ENCODE measurements at regions not wholly inside any gene's neighbourhood (a gene's known extent, or its start where the extent isn't known, plus 50 kb on each side); places are given as distances from the start of the nearest gene placed in this dataset.

DNA sequence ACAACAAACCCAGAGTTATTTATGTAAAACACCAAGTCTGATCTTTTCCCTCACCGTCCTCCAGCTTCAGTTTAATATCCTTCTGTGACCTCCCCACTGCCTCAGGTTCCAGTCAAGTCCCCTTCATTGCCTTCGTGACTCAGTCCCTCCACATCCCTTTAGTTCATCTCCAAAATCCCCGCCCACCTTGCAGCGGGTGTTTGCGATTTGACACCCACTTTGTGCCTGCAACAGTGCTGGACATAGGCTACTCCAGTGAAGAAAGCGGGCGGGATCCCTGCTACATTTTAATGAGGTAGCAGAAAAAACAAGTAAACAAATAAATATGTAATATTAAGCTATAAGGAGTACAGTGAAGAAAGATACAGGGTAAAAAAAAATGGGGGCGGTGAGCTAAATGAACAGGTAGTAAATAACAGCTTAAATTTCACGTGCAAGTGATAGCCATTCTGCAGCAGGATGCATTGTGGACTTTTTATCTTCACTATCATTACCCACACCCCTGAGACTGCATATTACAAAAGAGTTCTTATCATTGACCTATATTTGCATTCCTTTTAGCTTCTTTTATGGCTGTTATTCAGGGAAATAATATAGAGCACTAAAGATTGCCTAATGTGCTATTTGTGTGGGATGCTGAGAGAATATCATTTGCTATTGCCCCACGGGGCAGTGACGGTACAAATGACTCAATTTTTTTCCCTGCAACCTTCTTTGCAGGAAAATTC is 222.8 kb upstream of the NUDT4 start:
- DNase-seq (ENCODE audit: low read depth, low spot score): no peak

GRCh38 chr12:93156086-93156716 is 221.5 kb upstream of the NUDT4 start:
- no peak for DNase-seq (ENCODE audit: low read depth, low spot score)

DNA sequence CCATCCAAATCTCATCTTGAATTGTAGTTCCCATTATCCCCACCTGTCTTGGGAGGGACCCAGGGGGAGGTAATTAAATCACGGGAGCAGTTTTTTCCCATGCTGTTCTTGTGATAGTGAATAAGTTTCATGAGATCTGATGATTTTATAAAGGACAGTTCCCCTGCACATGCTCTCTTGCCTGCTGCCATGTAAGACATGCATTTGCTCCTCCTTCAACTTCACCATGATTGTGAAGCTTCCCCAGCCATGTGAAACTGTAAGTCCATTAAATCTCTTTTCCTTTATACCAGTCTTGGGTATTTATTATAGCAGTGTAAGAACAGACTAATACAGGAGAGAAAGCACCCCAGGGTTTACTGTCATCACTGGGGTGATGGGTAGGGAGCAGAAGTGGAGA is 220.4 kb upstream of the NUDT4 start:
- DNase-seq (ENCODE audit: low read depth, low spot score): no peak

GRCh38 chr12:93158065-93158843 is 219.5 kb upstream of the NUDT4 start:
- DNase-seq (ENCODE audit: low read depth, low spot score): no peak

- DNase-seq (ENCODE audit: low read depth, low spot score): no peak
Measured at GRCh38 chr12:93163260-93164036, 214.3 kb upstream of the NUDT4 start.

DNA sequence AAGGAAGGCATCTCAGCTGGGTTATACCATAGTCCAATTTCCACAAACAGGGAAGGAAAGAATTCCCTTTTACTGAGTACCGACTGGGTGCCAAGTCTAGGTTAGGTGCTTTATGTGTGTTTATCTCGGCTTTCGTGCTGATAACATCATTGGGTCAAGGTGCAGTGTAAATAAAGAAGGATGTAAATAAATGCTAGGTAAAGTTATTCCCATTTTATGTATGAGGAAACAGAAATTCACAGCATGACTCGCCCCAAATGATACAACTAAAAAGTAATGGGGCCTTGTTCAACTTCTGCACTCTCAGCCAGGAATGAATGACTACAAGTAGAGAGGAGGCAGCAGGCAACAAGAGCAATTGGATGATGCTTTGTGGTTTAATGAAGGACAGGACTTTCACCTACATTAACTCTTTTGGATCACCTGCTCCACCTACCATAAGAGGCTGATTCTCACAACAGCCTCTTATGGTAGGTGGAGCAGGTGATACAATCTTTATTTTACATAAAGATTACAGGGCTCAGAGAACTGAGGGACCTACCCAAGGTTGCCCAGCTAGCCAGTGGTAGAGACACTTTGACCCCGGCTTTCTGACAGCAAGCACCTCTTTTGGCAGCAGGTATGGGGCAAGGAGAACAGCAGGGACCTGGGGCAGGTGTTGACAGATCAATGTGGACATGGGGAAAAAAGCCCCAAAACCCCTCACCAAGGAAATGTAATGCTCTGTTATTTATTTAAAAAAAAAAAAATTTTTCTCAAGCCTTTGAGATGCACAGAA is 213.4 kb upstream of the NUDT4 start:
- no peak for DNase-seq (ENCODE audit: low read depth, low spot score)

- DNase-seq (ENCODE audit: low read depth, low spot score): no peak
Measured at GRCh38 chr12:93165384-93165932, 212.3 kb upstream of the NUDT4 start.

GRCh38 chr12:93166541-93167307 is 211.0 kb upstream of the NUDT4 start:
- no peak for DNase-seq (ENCODE audit: low read depth, low spot score)

DNA sequence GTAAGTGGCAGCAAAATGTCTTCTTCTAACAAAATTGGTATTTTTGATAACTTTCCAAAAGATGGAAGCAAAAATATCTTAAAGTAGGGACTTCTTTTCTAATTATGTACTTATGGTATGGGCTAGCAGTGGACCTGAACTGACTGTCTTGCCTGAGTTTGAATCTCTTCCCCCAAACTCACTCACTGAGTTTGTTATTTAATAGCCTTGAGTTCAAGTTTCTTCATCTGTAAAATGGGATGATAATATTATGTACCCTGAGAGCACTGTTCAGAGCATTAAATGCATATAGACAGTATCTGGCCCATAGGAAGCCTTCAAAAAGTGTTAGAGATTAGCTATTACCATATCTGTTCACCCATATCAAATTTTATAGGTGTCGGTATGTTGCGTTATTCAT is 210.4 kb upstream of the NUDT4 start:
- DNase-seq (ENCODE audit: low read depth, low spot score): no peak

DNA sequence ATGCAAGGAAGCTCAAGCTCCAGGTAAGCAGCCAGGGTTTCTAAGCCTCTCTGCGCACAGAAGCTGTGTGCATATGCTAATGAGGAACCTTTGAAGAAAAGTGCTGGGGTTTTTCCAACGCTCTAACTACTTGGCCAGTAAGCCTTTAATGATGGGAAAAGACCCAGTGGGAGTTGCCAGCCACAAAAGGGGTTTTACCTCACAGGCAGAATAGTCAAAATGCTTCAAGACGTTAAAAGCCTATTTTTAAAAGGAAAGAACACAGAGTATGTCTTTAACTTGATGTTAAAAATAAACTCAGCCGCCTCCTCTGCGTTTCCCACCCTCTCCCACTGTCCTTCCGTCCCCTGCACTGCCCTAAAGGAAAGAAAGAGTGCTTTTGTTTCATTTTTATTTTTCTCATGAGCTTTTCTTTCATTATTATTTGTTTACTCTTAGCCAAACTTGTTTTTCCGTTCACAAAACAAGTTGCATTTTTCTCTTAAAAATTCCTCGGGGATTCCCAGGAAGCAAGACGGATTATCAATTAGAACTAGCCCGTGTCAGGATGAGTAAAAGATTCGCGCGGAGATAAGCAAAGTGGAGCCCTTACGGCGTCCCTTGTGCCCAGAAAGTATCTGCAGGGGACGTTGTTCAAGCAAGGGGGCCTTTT is 209.8 kb upstream of the NUDT4 start:
- DNase-seq (ENCODE audit: low read depth, low spot score): no peak

GRCh38 chr12:93168751-93169150 is 209.0 kb upstream of the NUDT4 start:
- no peak for DNase-seq (ENCODE audit: low read depth, low spot score)

GRCh38 chr12:93169536-93169935 is 208.2 kb upstream of the NUDT4 start:
- DNase-seq (ENCODE audit: low read depth, low spot score): no peak

GRCh38 chr12:93170928-93171327 is 206.8 kb upstream of the NUDT4 start:
- DNase-seq (ENCODE audit: low read depth, low spot score): no peak

GRCh38 chr12:93173178-93173957 is 204.4 kb upstream of the NUDT4 start:
- DNase-seq (ENCODE audit: low read depth, low spot score): no peak

GRCh38 chr12:93174048-93174447 is 203.7 kb upstream of the NUDT4 start:
- no peak for DNase-seq (ENCODE audit: low read depth, low spot score)

DNA sequence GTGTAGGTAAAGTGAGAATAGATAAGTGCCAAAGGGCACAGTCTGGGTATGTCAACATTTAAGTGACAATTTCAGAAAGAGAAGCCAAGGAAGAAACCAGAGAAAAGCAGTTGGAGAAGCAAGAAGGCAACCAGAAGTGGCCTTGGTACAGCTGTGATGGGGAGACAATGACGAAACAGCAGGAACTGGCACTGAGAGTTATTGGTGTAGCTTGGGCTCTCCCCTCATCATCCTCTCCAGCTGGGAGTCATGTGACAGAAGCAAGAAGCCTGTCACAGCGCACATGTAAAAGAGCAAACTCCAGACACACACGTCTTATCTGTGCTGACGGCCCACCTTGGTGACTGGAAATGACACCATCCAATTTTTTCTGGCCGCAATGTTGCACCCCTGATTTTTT is 203.3 kb upstream of the NUDT4 start:
- no peak for DNase-seq (ENCODE audit: low read depth, low spot score)

GRCh38 chr12:93176165-93176564 is 201.6 kb upstream of the NUDT4 start:
- no peak for DNase-seq (ENCODE audit: low read depth, low spot score)

- DNase-seq (ENCODE audit: low read depth, low spot score): no peak
Measured at GRCh38 chr12:93176610-93177126, 201.1 kb upstream of the NUDT4 start.
